Natural killer cell treated with Interleukin-12 subunit alpha and Interleukin-12 subunit beta and Interleukin-15 and Interleukin-18, amount 100 ng/mL, for 72 hours (primary cell): ENCODE measurements at regions not wholly inside any gene's neighbourhood (a gene's known extent, or its start where the extent isn't known, plus 50 kb on each side); places are given as distances from the start of the nearest gene placed in this dataset.
A peak's percentile ranks its signal among the peaks of the same experiment; 100 is the strongest.

Experiments used
- ATAC-seq, 2 donors: fragments of 150-1000 bp; cut with Tn5 transposase in 1 of 2; sonication (Bioruptor Pico), chemical (Tn5 transposase) in 1 of 2; 2 replicates each; pipeline ENCODE4 v1.10.0; 2021
- DNase-seq: peaks from one replicate; pipeline ENCODE4 v3.0.0; 2022; ENCODE audit warnings: low spot score
- H3K27ac Mint-ChIP-seq, 2 donors: 1 replicate in 1 of 2; 2 replicates in 1 of 2; pipeline ENCODE4 v1.8.0; 2022; ENCODE audit warnings: mixed read lengths in 2 of 2, mild to moderate bottlenecking in 1 of 2, moderate library complexity in 1 of 2
- H3K27me3 Mint-ChIP-seq, 2 donors: 1 replicate in 1 of 2; 2 replicates in 1 of 2; pipeline ENCODE4 v1.8.0; 2022; ENCODE audit warnings: mixed read lengths in 2 of 2
- H3K36me3 Mint-ChIP-seq: one replicate; pipeline ENCODE4 v1.8.0; 2022; ENCODE audit warnings: mixed read lengths
- H3K4me1 Mint-ChIP-seq, 2 donors: 1 replicate in 1 of 2; 2 replicates in 1 of 2; pipeline ENCODE4 v1.8.0; 2022; ENCODE audit warnings: low read depth in 2 of 2, mixed read lengths in 2 of 2, mild to moderate bottlenecking in 1 of 2
- H3K4me3 Mint-ChIP-seq: one replicate; pipeline ENCODE4 v1.8.0; 2022; ENCODE audit warnings: mixed read lengths
- H3K9me3 Mint-ChIP-seq: 2 replicates; pipeline ENCODE4 v1.8.0; 2022; ENCODE audit warnings: mixed read lengths

DNA sequence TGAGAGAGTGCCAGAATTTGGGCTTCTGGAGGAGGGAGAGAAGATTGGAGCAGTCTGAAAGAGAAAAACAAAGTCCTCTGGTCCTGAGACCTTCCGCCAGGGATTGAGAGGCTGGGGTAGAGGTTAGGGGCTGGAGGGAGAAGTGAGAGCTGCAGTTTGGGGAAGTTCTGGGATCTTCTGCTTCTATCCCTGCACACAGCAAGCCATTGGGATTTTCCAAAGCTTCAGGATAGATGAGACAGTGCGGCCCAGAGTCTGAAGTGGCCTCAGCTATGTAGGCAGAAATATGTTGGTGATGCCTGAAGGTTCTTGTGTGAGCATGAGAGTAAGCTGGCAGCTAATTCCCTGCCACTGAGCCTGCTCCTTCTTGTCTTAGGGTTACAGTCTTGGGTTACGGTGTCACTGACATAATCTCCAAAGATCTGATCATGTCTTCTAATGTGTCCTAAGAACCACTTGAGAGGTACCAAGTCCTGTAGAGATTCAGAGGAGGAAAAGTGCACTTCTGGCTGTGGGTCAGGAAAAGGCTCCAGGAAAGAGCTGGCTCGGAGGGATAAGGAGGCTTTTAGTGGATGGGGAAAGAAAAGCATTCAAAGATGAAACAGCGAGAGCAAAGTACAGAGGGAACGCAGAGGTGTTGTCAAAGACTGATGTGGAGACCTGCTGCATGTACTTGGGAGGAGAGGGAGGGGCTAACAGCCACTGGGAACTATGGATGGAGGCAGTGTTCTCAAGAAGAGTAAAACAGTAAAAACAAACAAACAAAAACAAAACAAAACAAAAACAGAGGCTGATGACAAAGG is 131.1 kb upstream of the MYLIP start:
- no peaks in the 10 kb centered on the region for H3K9me3 Mint-ChIP-seq
- H3K4me1 Mint-ChIP-seq: peaks cover 22 to 29% of the 10 kb centered on the region in 2 donors
- no peak overlapping the region for H3K27ac Mint-ChIP-seq
- peaks cover 0 to 2% of the 10 kb centered on the region in 2 donors for H3K27me3 Mint-ChIP-seq
- no peak for ATAC-seq
- no peak overlapping the region for H3K4me3 Mint-ChIP-seq
- no peak for DNase-seq
- no peaks in the 10 kb centered on the region for H3K36me3 Mint-ChIP-seq

- ATAC-seq (no peak), DNase-seq (no peak)
- no peak overlapping the region for H3K4me3 Mint-ChIP-seq
- no peaks in the 10 kb centered on the region for H3K9me3 Mint-ChIP-seq
- H3K27ac Mint-ChIP-seq: no peak overlapping the region
- peaks cover 0 to 7% of the 10 kb centered on the region in 2 donors for H3K27me3 Mint-ChIP-seq
- no peaks in the 10 kb centered on the region for H3K36me3 Mint-ChIP-seq
- peaks cover 22 to 29% of the 10 kb centered on the region in 2 donors for H3K4me1 Mint-ChIP-seq
Observed at GRCh38 chr6:15996030-15996429, 132.9 kb upstream of the MYLIP start.

DNA sequence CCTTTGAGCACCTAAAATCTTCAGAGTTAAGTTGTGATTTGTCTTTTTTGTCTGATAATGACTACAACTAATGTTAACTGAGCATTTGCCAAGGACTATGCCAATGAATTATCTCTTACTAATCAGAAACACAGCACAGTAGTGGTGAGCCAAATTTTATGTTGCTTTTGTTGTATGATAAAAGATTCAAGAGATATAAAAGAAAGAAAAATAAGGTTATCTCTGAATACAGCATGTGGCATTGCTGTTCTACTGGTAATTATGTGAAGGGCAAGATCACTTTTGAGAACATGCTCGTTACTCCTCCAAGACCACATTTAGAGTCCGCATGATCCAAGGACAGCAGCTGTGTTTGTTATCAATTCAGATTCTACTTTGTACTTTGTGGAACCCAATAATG is 133.4 kb upstream of the MYLIP start:
- Mint-ChIP-seq H3K36me3 (no peaks in the 10 kb centered on the region), H3K27me3 (peaks cover 0 to 7% of the 10 kb centered on the region in 2 donors), H3K4me3 (peak overlapping the region; percentile 65), H3K27ac (peak overlapping the region in 1 of 2 donors; percentile 60), H3K9me3 (no peaks in the 10 kb centered on the region), H3K4me1 (peaks cover 22 to 29% of the 10 kb centered on the region in 2 donors)
- no peak for ATAC-seq
- DNase-seq: no peak

GRCh38 chr6:15994814-15995459 is 133.9 kb upstream of the MYLIP start:
- DNase-seq: no peak
- peaks cover 22 to 33% of the 10 kb centered on the region in 2 donors for H3K4me1 Mint-ChIP-seq
- H3K9me3 Mint-ChIP-seq: no peaks in the 10 kb centered on the region
- peak overlapping the region; percentile 60 to 64 for H3K27ac Mint-ChIP-seq
- peak overlapping the region; percentile 65 for H3K4me3 Mint-ChIP-seq
- peak; percentile 51 to 61 for ATAC-seq
- H3K36me3 Mint-ChIP-seq: no peaks in the 10 kb centered on the region
- H3K27me3 Mint-ChIP-seq: peaks cover 0 to 7% of the 10 kb centered on the region in 2 donors

DNA sequence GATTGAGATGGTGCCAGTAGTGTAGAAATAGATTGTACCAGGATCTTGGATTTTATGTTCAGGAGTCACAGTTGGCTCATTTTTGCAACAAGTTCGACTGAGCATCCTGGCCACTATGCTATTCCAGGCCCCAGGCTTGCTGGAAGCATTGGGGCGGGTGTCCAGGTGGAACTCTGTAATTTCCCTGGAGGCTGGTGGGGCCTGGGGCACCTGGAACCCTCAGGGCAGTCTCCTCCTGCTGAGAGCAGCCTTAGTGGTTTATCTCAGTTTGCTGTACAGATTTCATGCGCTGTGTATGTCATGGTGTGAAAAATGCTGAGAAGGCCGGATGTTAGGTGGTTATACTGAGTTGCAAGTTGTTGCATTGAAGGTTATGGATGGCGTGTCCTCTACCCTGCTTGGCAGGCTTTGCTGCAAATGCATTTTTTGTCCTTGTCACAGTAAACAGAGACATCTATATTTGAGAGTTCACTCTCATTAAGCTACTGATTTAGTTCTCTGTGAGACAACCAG is 135.1 kb upstream of the MYLIP start:
- Mint-ChIP-seq H3K9me3 (no peaks in the 10 kb centered on the region), H3K4me1 (peaks cover 26 to 42% of the 10 kb centered on the region in 2 donors), H3K27me3 (peaks cover 0 to 7% of the 10 kb centered on the region in 2 donors), H3K36me3 (no peaks in the 10 kb centered on the region), H3K4me3 (peak overlapping the region; percentile 46), H3K27ac (peak overlapping the region; percentile 60 to 64)
- ATAC-seq: peak; percentile 88 to 94
- peak; percentile 64 for DNase-seq

DNA sequence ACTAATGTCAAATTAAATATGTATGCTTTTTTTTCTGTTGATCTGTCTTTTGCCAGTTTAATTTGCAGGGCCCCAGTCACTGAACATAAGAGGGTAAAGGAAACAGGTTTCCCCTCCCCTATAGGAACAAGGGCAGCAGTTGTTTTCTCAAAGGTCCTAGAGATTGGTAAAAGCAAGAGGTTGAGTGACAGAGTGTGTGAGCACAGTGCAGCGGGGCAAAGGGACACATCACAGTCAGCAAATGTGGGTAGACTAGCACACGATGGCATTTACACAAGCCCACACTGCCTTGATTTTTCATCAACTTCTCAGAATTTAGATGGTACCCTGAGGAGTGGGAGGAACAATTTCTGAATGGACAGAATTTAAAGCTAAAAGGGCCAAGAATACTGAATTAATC is 138.7 kb upstream of the MYLIP start:
- H3K9me3 Mint-ChIP-seq: no peaks in the 10 kb centered on the region
- no peak overlapping the region for H3K27ac Mint-ChIP-seq
- DNase-seq (no peak), ATAC-seq (no peak)
- H3K27me3 Mint-ChIP-seq: peaks cover 0 to 5% of the 10 kb centered on the region in 2 donors
- no peak overlapping the region for H3K4me3 Mint-ChIP-seq
- H3K36me3 Mint-ChIP-seq: no peaks in the 10 kb centered on the region
- H3K4me1 Mint-ChIP-seq: peaks cover 17 to 30% of the 10 kb centered on the region in 2 donors

DNA sequence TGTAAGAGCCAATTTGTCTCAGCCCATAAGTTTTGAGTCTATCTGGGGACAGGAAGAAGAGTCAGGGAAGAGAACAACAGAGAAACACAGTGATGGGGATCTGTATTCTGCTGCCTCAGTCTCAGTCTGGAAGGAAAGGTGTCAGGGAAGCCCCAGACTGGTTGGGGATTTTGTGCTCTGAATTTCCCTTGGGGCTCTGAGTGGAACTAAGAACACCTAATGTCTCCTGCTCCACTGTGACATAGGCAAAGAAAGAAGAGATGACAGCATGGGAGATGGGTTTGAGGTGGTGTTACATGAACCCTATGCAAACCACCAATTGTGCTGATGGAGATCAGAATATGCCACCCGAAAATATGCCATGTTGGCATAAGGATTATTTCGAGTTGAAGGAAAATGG is 139.5 kb upstream of the MYLIP start:
- no peak for DNase-seq
- H3K27ac Mint-ChIP-seq: peak overlapping the region in 1 of 2 donors; percentile 27

GRCh38 chr6:15987569-15987968 is 141.3 kb upstream of the MYLIP start:
- Mint-ChIP-seq H3K27me3 (peaks cover 0 to 8% of the 10 kb centered on the region in 2 donors), H3K27ac (no peak overlapping the region), H3K36me3 (no peaks in the 10 kb centered on the region), H3K4me1 (peaks cover 4 to 13% of the 10 kb centered on the region in 2 donors), H3K9me3 (no peaks in the 10 kb centered on the region), H3K4me3 (no peak overlapping the region)
- no peak for ATAC-seq
- no peak for DNase-seq

More for the DNA sequence above, 139.5 kb upstream of the MYLIP start:
- Mint-ChIP-seq H3K4me3 (no peak overlapping the region), H3K27me3 (peaks cover 0 to 5% of the 10 kb centered on the region in 2 donors), H3K9me3 (no peaks in the 10 kb centered on the region), H3K4me1 (peaks cover 10 to 22% of the 10 kb centered on the region in 2 donors), H3K36me3 (no peaks in the 10 kb centered on the region)
- ATAC-seq: no peak

GRCh38 chr6:15986027-15986629 is 142.8 kb upstream of the MYLIP start:
- no peak overlapping the region for H3K27ac Mint-ChIP-seq
- H3K4me1 Mint-ChIP-seq: peaks cover 4 to 13% of the 10 kb centered on the region in 2 donors
- H3K36me3 Mint-ChIP-seq: no peaks in the 10 kb centered on the region
- peaks cover 0 to 3% of the 10 kb centered on the region in 2 donors for H3K27me3 Mint-ChIP-seq
- no peak overlapping the region for H3K4me3 Mint-ChIP-seq
- no peak for DNase-seq
- H3K9me3 Mint-ChIP-seq: no peaks in the 10 kb centered on the region
- ATAC-seq: no peak

DNA sequence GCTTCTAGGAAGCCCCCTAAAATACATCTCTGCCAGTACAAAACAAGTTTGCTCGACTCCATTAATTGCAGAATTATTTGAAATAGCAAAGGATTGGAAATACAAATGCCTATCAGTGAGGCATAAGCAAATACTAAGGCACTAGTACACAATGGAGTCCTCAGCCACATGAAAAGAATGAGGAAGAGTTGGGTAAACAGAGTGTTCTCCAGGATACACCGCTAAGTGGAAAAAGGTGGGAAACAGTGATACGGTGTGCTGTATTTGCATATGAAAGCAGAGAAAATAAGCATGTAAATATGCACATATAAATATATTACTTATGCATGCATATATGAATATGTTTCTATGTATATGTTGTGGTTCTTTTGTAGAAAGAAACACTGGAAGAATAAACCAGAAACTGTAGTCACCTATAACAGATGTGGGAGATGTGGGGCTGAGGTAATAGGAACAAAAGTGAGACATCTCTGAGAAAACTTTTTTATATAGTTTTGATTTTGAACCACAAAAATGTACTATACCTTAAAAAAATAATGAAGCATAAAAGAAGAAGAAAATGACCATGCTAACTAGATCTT is 143.4 kb upstream of the MYLIP start:
- no peak overlapping the region for H3K27ac Mint-ChIP-seq

GRCh38 chr6:15981956-15982355 is 146.9 kb upstream of the MYLIP start:
- Mint-ChIP-seq H3K36me3 (no peaks in the 10 kb centered on the region), H3K4me3 (no peak overlapping the region), H3K27ac (no peak overlapping the region), H3K9me3 (no peaks in the 10 kb centered on the region), H3K4me1 (no peaks in the 10 kb centered on the region), H3K27me3 (peaks cover 0 to 7% of the 10 kb centered on the region in 2 donors)
- DNase-seq: no peak
- ATAC-seq: no peak

More for the DNA sequence above, 143.4 kb upstream of the MYLIP start:
- peaks cover 0 to 7% of the 10 kb centered on the region in 2 donors for H3K27me3 Mint-ChIP-seq
- no peak overlapping the region for H3K4me3 Mint-ChIP-seq
- H3K9me3 Mint-ChIP-seq: no peaks in the 10 kb centered on the region
- H3K36me3 Mint-ChIP-seq: no peaks in the 10 kb centered on the region
- DNase-seq (no peak), ATAC-seq (no peak)
- H3K4me1 Mint-ChIP-seq: peaks cover 4 to 13% of the 10 kb centered on the region in 2 donors

DNA sequence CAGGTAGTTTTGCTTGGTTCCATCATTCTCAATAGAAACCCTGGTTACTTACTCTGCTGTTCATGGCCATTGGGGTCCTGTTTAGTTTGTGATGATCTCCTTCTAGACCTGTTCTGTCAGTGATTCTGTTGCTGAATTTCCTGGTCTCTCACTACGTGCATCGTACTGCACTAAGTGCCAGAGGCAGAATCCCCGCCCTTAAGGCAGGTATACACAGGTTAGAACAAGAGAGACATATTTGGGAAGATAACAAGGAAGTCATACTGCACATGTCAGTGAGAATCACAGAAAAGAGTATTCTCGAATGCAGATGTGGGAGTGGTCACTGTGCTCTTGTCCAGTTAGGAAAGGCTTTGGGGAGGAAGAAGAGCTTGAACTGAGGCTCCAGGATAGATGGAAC is 148.1 kb upstream of the MYLIP start:
- H3K27ac Mint-ChIP-seq: no peak overlapping the region
- H3K9me3 Mint-ChIP-seq: no peaks in the 10 kb centered on the region
- no peaks in the 10 kb centered on the region for H3K4me1 Mint-ChIP-seq
- peaks cover 0 to 7% of the 10 kb centered on the region in 2 donors for H3K27me3 Mint-ChIP-seq
- DNase-seq (no peak), ATAC-seq (no peak)
- H3K4me3 Mint-ChIP-seq: no peak overlapping the region
- H3K36me3 Mint-ChIP-seq: no peaks in the 10 kb centered on the region

GRCh38 chr6:15978426-15978825 is 150.5 kb upstream of the MYLIP start:
- DNase-seq: no peak

More at GRCh38 chr6:15978426-15978825, 150.5 kb upstream of the MYLIP start:
- Mint-ChIP-seq H3K9me3 (peaks cover 3% of the 10 kb centered on the region), H3K27me3 (peaks cover 0 to 7% of the 10 kb centered on the region in 2 donors), H3K4me1 (no peaks in the 10 kb centered on the region), H3K27ac (peak overlapping the region in 1 of 2 donors; percentile 36), H3K4me3 (no peak overlapping the region), H3K36me3 (peaks cover 12% of the 10 kb centered on the region)
- no peak for ATAC-seq
